HL-60 (cell line): ENCODE measurements at regions not wholly inside any gene's neighbourhood (a gene's known extent, or its start where the extent isn't known, plus 50 kb on each side); places are given as distances from the start of the nearest gene placed in this dataset.

ENCODE experiments used
- DNase-seq, 2 experiments: peaks; one replicate each; pipeline ENCODE4 v3.0.0-alpha.2; 2010 to 2020; ENCODE audit warnings: low read depth in 1 of 2, low spot score in 1 of 2
- H3K27ac ChIP-seq: fragments of 250-450 bp; sonication (Bioruptor Pico); replicated peaks from 2 replicates; pipeline ENCODE4 v1.5.1; 2020; ENCODE audit warnings: mild to moderate bottlenecking, moderate library complexity
- H3K27me3 ChIP-seq: fragments of 250-450 bp; sonication (Bioruptor Pico); 2 replicates; pipeline ENCODE4 v1.5.1; 2021; ENCODE audit warnings: mild to moderate bottlenecking, moderate library complexity; ENCODE audit not compliant: insufficient read depth, poor library complexity, severe bottlenecking
- H3K4me3 ChIP-seq: replicated peaks from 2 replicates; pipeline ENCODE4 v1.5.1; 2011; ENCODE audit warnings: mild to moderate bottlenecking, control low read depth, low read length; ENCODE audit not compliant: insufficient read depth
- CTCF ChIP-seq: IDR thresholded peaks from one replicate; pipeline ENCODE4 v1.5.1; 2011; ENCODE audit warnings: low read length, control low read depth, inconsistent platforms; ENCODE audit not compliant: insufficient read depth
- GABPA ChIP-seq: IDR thresholded peaks from 2 replicates; pipeline ENCODE4 v1.6.1; 2012; ENCODE audit warnings: low read depth
- POLR2AphosphoS5 ChIP-seq: IDR thresholded peaks from 2 replicates; pipeline ENCODE4 v1.6.1; 2012; ENCODE audit warnings: low read depth
- SPI1 ChIP-seq: IDR thresholded peaks from 2 replicates; pipeline ENCODE4 v1.6.1; 2012; ENCODE audit warnings: low read depth, mild to moderate bottlenecking, borderline replicate concordance
- TF ChIP-seq, protein P1 (sequence below): IDR thresholded peaks from 2 replicates; pipeline ENCODE4 v1.6.1; 2012; ENCODE audit warnings: low read depth; ENCODE audit not compliant: insufficient replicate concordance

DNA sequence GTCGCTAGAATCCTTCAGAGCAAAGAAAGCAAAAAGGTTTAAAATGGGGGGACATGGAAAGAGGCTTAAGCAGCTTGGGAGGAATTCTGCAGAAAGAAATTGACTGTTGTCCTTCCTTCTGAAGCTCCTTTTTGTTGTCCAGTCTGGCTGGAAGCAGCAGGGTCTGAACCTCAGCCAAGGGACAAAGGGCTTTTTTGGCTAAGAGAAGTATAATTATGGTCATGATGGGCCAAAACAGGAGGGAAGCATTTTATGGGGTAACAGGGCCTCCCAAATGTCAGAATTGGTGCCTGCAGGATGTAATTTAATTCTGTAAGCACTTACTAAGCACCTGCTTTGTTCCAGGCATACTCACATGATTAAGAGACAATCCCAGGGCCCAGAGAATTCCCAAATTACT lies 74.2 kb upstream of the CPEB2 start:
- TF ChIP-seq, protein P1, sequence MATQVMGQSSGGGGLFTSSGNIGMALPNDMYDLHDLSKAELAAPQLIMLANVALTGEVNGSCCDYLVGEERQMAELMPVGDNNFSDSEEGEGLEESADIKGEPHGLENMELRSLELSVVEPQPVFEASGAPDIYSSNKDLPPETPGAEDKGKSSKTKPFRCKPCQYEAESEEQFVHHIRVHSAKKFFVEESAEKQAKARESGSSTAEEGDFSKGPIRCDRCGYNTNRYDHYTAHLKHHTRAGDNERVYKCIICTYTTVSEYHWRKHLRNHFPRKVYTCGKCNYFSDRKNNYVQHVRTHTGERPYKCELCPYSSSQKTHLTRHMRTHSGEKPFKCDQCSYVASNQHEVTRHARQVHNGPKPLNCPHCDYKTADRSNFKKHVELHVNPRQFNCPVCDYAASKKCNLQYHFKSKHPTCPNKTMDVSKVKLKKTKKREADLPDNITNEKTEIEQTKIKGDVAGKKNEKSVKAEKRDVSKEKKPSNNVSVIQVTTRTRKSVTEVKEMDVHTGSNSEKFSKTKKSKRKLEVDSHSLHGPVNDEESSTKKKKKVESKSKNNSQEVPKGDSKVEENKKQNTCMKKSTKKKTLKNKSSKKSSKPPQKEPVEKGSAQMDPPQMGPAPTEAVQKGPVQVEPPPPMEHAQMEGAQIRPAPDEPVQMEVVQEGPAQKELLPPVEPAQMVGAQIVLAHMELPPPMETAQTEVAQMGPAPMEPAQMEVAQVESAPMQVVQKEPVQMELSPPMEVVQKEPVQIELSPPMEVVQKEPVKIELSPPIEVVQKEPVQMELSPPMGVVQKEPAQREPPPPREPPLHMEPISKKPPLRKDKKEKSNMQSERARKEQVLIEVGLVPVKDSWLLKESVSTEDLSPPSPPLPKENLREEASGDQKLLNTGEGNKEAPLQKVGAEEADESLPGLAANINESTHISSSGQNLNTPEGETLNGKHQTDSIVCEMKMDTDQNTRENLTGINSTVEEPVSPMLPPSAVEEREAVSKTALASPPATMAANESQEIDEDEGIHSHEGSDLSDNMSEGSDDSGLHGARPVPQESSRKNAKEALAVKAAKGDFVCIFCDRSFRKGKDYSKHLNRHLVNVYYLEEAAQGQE = no peak
- TF ChIP-seq POLR2AphosphoS5 = no peak
- TF ChIP-seq GABPA = no peak
- no peak for TF ChIP-seq CTCF
- no peak for TF ChIP-seq SPI1
- H3K27ac ChIP-seq = no peak overlapping the region
- H3K27me3 ChIP-seq = no peaks in the 10 kb centered on the region
- no peak overlapping the region for H3K4me3 ChIP-seq
- DNase-seq = no peak

DNA sequence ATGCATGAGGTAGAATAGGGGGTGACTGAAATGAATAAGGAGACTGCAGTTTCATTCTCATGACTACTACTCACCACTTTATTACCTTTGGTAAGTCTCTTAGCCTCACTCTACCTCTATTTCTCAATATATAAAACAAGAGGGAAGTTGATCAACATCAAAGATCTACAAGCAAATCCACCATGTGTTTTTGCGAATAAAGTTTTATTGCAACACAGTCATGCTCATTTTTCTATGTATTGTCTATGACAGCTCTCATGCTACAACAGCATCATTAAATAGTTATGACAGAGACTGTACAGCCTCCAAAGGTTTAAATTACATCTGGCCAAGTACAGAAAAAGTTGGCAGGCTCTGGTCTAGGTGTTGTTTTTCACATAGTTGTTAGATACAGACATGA lies 72.6 kb upstream of the CPEB2 start:
- Histone ChIP-seq H3K4me3 (no peak overlapping the region), H3K27ac (no peak overlapping the region), H3K27me3 (no peaks in the 10 kb centered on the region)
- no peak for DNase-seq
- TF ChIP-seq CTCF = no peak
- no peak for TF ChIP-seq GABPA
- no peak for TF ChIP-seq POLR2AphosphoS5
- TF ChIP-seq, protein P1 = no peak

DNA sequence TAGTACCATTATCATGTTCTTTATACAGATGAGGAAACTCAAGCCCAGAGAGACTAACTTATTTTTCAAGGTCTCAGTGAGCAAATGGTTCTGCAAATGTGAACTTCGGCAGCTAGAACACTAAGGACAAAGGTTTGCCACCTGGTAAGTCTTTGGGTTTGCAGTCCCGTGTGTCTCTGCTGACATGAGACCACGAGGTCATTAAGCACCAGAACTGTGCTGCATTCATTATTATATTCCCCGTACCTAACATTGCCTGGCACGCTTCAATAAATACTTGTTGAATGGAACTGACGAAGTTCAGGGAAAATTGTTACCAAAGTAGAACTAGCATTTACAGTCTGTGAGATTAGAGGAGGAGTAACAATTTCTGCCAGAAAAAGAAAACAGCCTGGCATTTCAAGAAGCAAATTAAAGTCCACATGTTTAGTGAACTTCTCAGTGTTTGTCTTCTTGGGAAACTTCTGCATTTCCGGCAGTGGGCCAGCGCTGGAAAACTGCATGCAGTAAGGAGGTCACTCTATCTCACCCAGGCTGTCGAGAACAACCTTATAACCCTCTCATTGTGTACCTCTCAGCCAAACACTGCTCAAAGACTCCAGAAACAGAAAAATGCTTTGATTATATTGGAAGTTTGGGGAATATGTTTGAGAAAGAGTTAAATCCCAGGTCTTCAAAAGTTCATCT lies 67.4 kb upstream of the CPEB2 start:
- TF ChIP-seq, protein P1 = no peak
- TF ChIP-seq SPI1 = no peak
- TF ChIP-seq POLR2AphosphoS5 = no peak
- TF ChIP-seq GABPA = no peak
- Histone ChIP-seq H3K27ac (no peak overlapping the region), H3K27me3 (no peaks in the 10 kb centered on the region), H3K4me3 (no peak overlapping the region)
- DNase-seq = no peak
